Naive thymus-derived CD4-positive, alpha-beta T cell (primary cell): ENCODE measurements at regions not wholly inside any gene's neighbourhood (a gene's known extent, or its start where the extent isn't known, plus 50 kb on each side); places are given as distances from the start of the nearest gene placed in this dataset.
"Not testable (repeated sequence)": the region's sequence is repeated elsewhere in the genome, so short reads cannot be mapped to it uniquely, and the experiment has no call there.

ENCODE experiments used
- ATAC-seq: fragments of 150-1000 bp; cut with Tn5 transposase; 2 replicates; pipeline ENCODE4 v1.10.0; 2021; ENCODE audit warnings: mild to moderate bottlenecking, moderate library complexity
- CTCF ChIA-PET: fragments of 350-600 bp; sonication (Branson Sonifier 250); formaldehyde crosslinking; loops from one replicate; lab custom pipeline; 2021; ENCODE audit warnings: antibody characterized with exemption; lab: Charles Lee
- POLR2A ChIA-PET: fragments of 350-600 bp; sonication (Branson Sonifier 250); formaldehyde crosslinking; loops from one replicate; lab custom pipeline; 2021; ENCODE audit warnings: antibody characterized with exemption, inconsistent platforms; lab: Charles Lee
- DNase-seq, 9 donors: peaks; one replicate each; pipeline versions ENCODE4 v3.0.0 to v3.0.0-alpha.2; 2020 to 2022; ENCODE audit warnings: mixed read lengths in 1 of 9
- H3K27ac ChIP-seq: one replicate; pipeline ENCODE4 v1.7.0; 2013; ENCODE audit warnings: mild to moderate bottlenecking, low read depth, low read length, moderate library complexity
- H3K27me3 ChIP-seq, 2 donors: one replicate each; pipeline ENCODE4 v1.7.0; 2013; ENCODE audit warnings: low read length in 2 of 2, mild to moderate bottlenecking in 2 of 2, moderate library complexity in 2 of 2; ENCODE audit not compliant: control insufficient read depth in 2 of 2, insufficient read depth in 2 of 2
- H3K36me3 ChIP-seq, 3 experiments: 1 replicate in 2 of 3; 2 replicates in 1 of 3; pipeline ENCODE4 v1.7.0; 2013; ENCODE audit warnings: low read length in 3 of 3, mild to moderate bottlenecking in 3 of 3, moderate library complexity in 1 of 3; ENCODE audit not compliant: insufficient read depth in 3 of 3, control insufficient read depth in 2 of 3
- H3K4me1 ChIP-seq, 2 donors: one replicate each; pipeline ENCODE4 v1.7.0; 2013; ENCODE audit warnings: low read length in 2 of 2, mild to moderate bottlenecking in 2 of 2, moderate library complexity in 1 of 2; ENCODE audit not compliant: control insufficient read depth in 2 of 2, insufficient read depth in 2 of 2
- H3K4me3 ChIP-seq: 2 replicates; pipeline ENCODE4 v1.7.0; 2013; ENCODE audit warnings: mild to moderate bottlenecking, low read length
- H3K9me3 ChIP-seq, 3 experiments: 1 replicate in 2 of 3; 2 replicates in 1 of 3; pipeline ENCODE4 v1.7.0; 2013; ENCODE audit warnings: low read length in 3 of 3; ENCODE audit not compliant: control insufficient read depth in 2 of 3
- H3K27ac Mint-ChIP-seq, 9 donors: one replicate each; pipeline ENCODE4 v1.8.0; 2020 to 2022; ENCODE audit warnings: mixed read lengths in 9 of 9, mild to moderate bottlenecking in 8 of 9, moderate library complexity in 5 of 9, inconsistent platforms in 2 of 9
- H3K27me3 Mint-ChIP-seq, 5 donors: one replicate each; pipeline ENCODE4 v1.8.0; 2021 to 2022; ENCODE audit warnings: mixed read lengths in 5 of 5, mild to moderate bottlenecking in 1 of 5
- H3K36me3 Mint-ChIP-seq, 5 donors: one replicate each; pipeline ENCODE4 v1.8.0; 2020 to 2022; ENCODE audit warnings: mixed read lengths in 5 of 5, mild to moderate bottlenecking in 3 of 5, inconsistent platforms in 1 of 5
- H3K4me1 Mint-ChIP-seq, 7 donors: one replicate each; pipeline ENCODE4 v1.8.0; 2020 to 2022; ENCODE audit warnings: mixed read lengths in 7 of 7, mild to moderate bottlenecking in 3 of 7, inconsistent platforms in 1 of 7
- H3K4me3 Mint-ChIP-seq, 10 donors: one replicate each; pipeline ENCODE4 v1.8.0; 2020 to 2022; ENCODE audit warnings: mild to moderate bottlenecking in 10 of 10, mixed read lengths in 10 of 10, moderate library complexity in 6 of 10, inconsistent platforms in 2 of 10
- H3K9me3 Mint-ChIP-seq, 11 donors: one replicate each; pipeline ENCODE4 v1.8.0; 2020 to 2022; ENCODE audit warnings: mixed read lengths in 11 of 11, mild to moderate bottlenecking in 4 of 11, inconsistent platforms in 1 of 11, moderate library complexity in 1 of 11
- intact Hi-C, 2 donors: fragments of 100-400 bp; cut with micrococcal nuclease; formaldehyde crosslinking; loops; one replicate each; pipeline ENCODE4 v1.15.1; 2023

DNA sequence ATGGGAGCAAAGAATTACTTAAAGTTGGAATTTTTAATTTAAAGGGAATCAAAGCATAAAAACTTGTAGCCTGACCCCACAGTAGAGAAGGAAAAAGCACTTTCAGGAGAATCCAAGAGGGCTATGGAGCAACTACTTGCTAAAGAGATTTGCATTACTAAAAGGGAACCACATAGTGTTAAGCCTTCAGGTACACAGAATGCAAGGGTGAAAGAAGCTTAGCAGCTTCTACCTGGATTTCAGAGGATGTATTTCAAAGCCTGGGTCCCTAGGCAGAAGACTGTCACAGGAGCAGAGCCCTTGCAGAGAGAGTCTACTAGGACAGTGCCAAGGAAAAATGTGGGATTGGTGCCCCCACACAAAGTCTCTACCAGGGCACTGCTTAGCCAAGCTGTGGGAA is 575.0 kb downstream of the GBE1 start:
- Histone ChIP-seq H3K9me3 (no peaks in the 10 kb centered on the region), H3K4me3 (no peak overlapping the region), H3K4me1 (no peaks in the 10 kb centered on the region), H3K36me3 (no peaks in the 10 kb centered on the region), H3K27ac (no peak overlapping the region), H3K27me3 (no peaks in the 10 kb centered on the region)
- Mint-ChIP-seq H3K27me3 (no peaks in the 10 kb centered on the region), H3K4me1 (no peaks in the 10 kb centered on the region), H3K36me3 (no peaks in the 10 kb centered on the region), H3K4me3 (no peak overlapping the region), H3K9me3 (peaks cover 2 to 27% (median 13%) of the 10 kb centered on the region in 11 donors), H3K27ac (no peak overlapping the region)
- ATAC-seq: no peak
- ChIA-PET POLR2A (no interaction called here), CTCF (no interaction called here)
- intact Hi-C loops: no loop called here
- DNase-seq: no peak

- H3K36me3 Mint-ChIP-seq, H3K4me3 ChIP-seq, H3K4me1 ChIP-seq, H3K27ac Mint-ChIP-seq, H3K9me3 ChIP-seq, H3K27me3 ChIP-seq, DNase-seq, intact Hi-C loops, CTCF ChIA-PET, H3K36me3 ChIP-seq, H3K27ac ChIP-seq, H3K27me3 Mint-ChIP-seq, ATAC-seq, POLR2A ChIA-PET, H3K4me3 Mint-ChIP-seq, H3K4me1 Mint-ChIP-seq: not testable (repeated sequence)
- H3K9me3 Mint-ChIP-seq: peaks cover 2 to 19% (median 11%) of the 10 kb centered on the region in 11 donors
These were observed 579.2 kb downstream of the GBE1 start for GRCh38 chr3:81182086-81182875.

- no peak overlapping the region for H3K4me3 ChIP-seq
These were observed 587.9 kb downstream of the GBE1 start for GRCh38 chr3:81173514-81173913.

DNA sequence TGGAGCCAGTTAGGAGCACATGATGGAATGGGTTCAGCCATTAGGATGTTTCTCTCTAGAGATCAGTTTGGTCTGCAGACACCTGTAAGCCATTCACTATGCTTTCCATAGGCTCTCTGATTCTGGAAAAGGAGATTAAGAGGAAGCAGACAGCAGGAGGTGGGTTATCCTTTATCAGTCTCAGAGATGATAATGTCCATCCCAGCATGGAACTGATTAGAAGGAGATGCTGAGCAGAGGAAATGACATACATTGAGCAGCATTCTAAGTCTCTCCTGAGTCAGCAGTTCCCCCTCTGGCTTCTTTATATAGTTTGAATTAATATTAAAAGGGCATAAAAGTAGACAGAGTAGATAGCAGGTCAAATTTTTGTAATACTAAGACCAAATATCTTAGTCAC is 591.1 kb downstream of the GBE1 start:
- H3K4me1 ChIP-seq: no peaks in the 10 kb centered on the region
- H3K4me3 ChIP-seq: no peak overlapping the region
- no peaks in the 10 kb centered on the region for H3K27me3 Mint-ChIP-seq
- no peaks in the 10 kb centered on the region for H3K36me3 ChIP-seq
- H3K27ac Mint-ChIP-seq: no peak overlapping the region
- DNase-seq: no peak
- no peaks in the 10 kb centered on the region for H3K27me3 ChIP-seq
- H3K36me3 Mint-ChIP-seq: no peaks in the 10 kb centered on the region
- no peaks in the 10 kb centered on the region for H3K9me3 ChIP-seq
- H3K4me1 Mint-ChIP-seq: no peaks in the 10 kb centered on the region
- POLR2A ChIA-PET: no interaction called here
- CTCF ChIA-PET: no interaction called here
- intact Hi-C loops: no loop called here
- no peak overlapping the region for H3K27ac ChIP-seq
- H3K4me3 Mint-ChIP-seq: no peak overlapping the region
- peaks cover 2 to 17% (median 7%) of the 10 kb centered on the region in 11 donors for H3K9me3 Mint-ChIP-seq
- no peak for ATAC-seq

More at GRCh38 chr3:81173514-81173913, 587.9 kb downstream of the GBE1 start:
- Histone ChIP-seq H3K9me3 (no peaks in the 10 kb centered on the region), H3K27ac (no peak overlapping the region), H3K36me3 (no peaks in the 10 kb centered on the region), H3K27me3 (no peaks in the 10 kb centered on the region), H3K4me1 (no peaks in the 10 kb centered on the region)
- intact Hi-C loops: no loop called here
- CTCF ChIA-PET: no interaction called here
- Mint-ChIP-seq H3K4me1 (no peaks in the 10 kb centered on the region), H3K27me3 (no peaks in the 10 kb centered on the region), H3K4me3 (no peak overlapping the region), H3K27ac (no peak overlapping the region), H3K9me3 (peaks cover 0 to 14% (median 0%) of the 10 kb centered on the region in 11 donors), H3K36me3 (no peaks in the 10 kb centered on the region)
- POLR2A ChIA-PET: no interaction called here
- DNase-seq (no peak), ATAC-seq (no peak)

DNA sequence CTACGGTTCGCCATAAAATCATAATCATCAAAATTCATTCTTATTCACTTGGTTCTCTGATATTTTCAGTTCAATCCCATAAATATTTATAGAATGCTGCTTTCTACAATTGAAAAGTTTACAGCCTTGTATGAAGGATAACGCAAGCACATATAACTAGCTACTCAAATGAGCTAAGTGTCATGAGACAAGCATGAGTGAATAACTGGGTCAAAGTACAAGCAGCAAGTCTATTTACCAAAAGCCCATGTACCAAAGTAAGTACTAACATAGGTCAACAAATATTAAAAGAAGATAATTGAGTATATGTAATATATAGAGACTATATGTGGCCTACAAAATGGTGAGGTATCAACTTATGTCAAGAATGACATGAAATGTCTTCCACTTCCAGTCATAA is 596.6 kb downstream of the GBE1 start:
- CTCF ChIA-PET: no interaction called here
- Histone ChIP-seq H3K27me3 (no peaks in the 10 kb centered on the region), H3K4me1 (no peaks in the 10 kb centered on the region), H3K9me3 (no peaks in the 10 kb centered on the region), H3K27ac (no peak overlapping the region), H3K4me3 (no peak overlapping the region), H3K36me3 (no peaks in the 10 kb centered on the region)
- Mint-ChIP-seq H3K4me1 (no peaks in the 10 kb centered on the region), H3K36me3 (no peaks in the 10 kb centered on the region), H3K27ac (no peak overlapping the region), H3K27me3 (no peaks in the 10 kb centered on the region), H3K9me3 (peaks cover 2 to 20% (median 7%) of the 10 kb centered on the region in 11 donors), H3K4me3 (no peak overlapping the region)
- no peak for DNase-seq
- POLR2A ChIA-PET: no interaction called here
- ATAC-seq: no peak
- intact Hi-C loops: no loop called here

DNA sequence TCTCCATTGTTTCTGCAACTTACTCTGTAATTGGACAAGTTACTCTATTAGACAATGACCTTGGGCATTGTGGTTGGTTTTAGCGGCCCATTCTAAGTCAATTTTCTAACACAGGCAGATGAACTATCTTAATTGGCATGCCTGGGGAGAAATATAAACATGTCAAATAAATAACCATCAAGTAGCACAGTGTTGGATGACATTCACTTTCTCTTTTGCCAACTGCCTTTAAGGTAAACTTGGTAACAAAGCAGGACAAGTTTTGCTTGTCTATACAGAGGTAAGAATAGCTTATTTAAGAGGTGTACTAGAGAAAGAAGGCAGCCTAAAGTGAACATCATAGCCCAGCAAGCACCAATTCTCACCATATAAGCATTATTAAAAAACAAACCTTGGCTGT is 599.6 kb downstream of the GBE1 start:
- POLR2A ChIA-PET: no interaction called here
- Mint-ChIP-seq H3K4me1 (no peaks in the 10 kb centered on the region), H3K9me3 (peaks cover 1 to 17% (median 7%) of the 10 kb centered on the region in 11 donors), H3K36me3 (no peaks in the 10 kb centered on the region), H3K27me3 (no peaks in the 10 kb centered on the region), H3K4me3 (no peak overlapping the region), H3K27ac (no peak overlapping the region)
- no peak overlapping the region for H3K4me3 ChIP-seq
- H3K27me3 ChIP-seq: no peaks in the 10 kb centered on the region
- DNase-seq: no peak
- intact Hi-C loops: no loop called here
- ATAC-seq: no peak
- no peaks in the 10 kb centered on the region for H3K9me3 ChIP-seq
- CTCF ChIA-PET: no interaction called here
- H3K36me3 ChIP-seq: no peaks in the 10 kb centered on the region
- H3K27ac ChIP-seq: no peak overlapping the region
- H3K4me1 ChIP-seq: no peaks in the 10 kb centered on the region

DNA sequence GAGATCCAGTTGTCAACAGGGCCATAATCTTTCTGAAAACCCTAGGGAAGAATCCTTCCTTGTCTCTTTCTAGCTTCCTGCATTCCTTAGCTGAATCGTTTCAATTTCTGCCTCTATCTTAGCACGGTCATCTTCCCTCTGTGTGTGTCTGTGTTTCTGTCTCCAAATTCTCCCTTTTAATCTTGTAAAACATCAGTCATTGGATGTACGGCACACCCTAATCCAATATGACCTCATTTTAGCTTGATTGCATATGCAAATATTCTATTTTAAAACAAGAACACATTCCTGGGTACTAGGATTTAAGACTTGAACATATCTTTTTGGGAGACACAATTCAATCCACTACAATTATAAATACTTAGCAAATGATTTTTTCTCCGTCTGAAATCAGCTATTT is 600.3 kb downstream of the GBE1 start:
- H3K36me3 ChIP-seq: no peaks in the 10 kb centered on the region
- H3K4me3 Mint-ChIP-seq: no peak overlapping the region
- no peaks in the 10 kb centered on the region for H3K4me1 Mint-ChIP-seq
- H3K4me1 ChIP-seq: no peaks in the 10 kb centered on the region
- intact Hi-C loops: no loop called here
- no peaks in the 10 kb centered on the region for H3K36me3 Mint-ChIP-seq
- no peaks in the 10 kb centered on the region for H3K9me3 ChIP-seq
- no peak overlapping the region for H3K27ac Mint-ChIP-seq
- DNase-seq: no peak
- no peak overlapping the region for H3K4me3 ChIP-seq
- ChIA-PET POLR2A (no interaction called here), CTCF (no interaction called here)
- H3K9me3 Mint-ChIP-seq: peaks cover 1 to 24% (median 9%) of the 10 kb centered on the region in 11 donors
- H3K27ac ChIP-seq: no peak overlapping the region
- H3K27me3 Mint-ChIP-seq: no peaks in the 10 kb centered on the region
- no peaks in the 10 kb centered on the region for H3K27me3 ChIP-seq
- no peak for ATAC-seq
